HepG2 (cell line): ENCODE measurements at regions not wholly inside any gene's neighbourhood (a gene's known extent, or its start where the extent isn't known, plus 50 kb on each side); places are given as distances from the start of the nearest gene placed in this dataset.

Experiments
- ATAC-seq: fragments of 200-7000 bp; cut with Tn5 transposase; 3 replicates; pipeline ENCODE4 v1.9.1; 2020; ENCODE audit warnings: mild to moderate bottlenecking, moderate library complexity
- BruUV-seq: library from RNA; stranded (reverse); fragments of 400-500 nt; replicated peaks from 2 replicates; lab custom pipeline; 2021; lab: Mats Ljungman, UMichigan
- CTCF ChIA-PET: fragments of 300-600 bp; formaldehyde crosslinking; extraction: SDS; loops from one replicate; lab custom pipeline; 2021; ENCODE audit warnings: low total read pairs, inconsistent platforms, low intra/inter-chr PET ratio; lab: Yijun Ruan, JAX
- POLR2A ChIA-PET: fragments of 350-600 bp; sonication (Branson Sonifier 250); formaldehyde crosslinking; loops from one replicate; lab custom pipeline; 2020; ENCODE audit warnings: antibody characterized with exemption, inconsistent platforms; lab: Yijun Ruan, JAX
- DNase-seq: peaks from one replicate; pipeline ENCODE4 v3.0.0-alpha.2; 2015; ENCODE audit warnings: low spot score
- FAIRE-seq: peaks from 3 replicates; lab custom pipeline; 2011; peaks lifted over from hg19 to GRCh38; lab: Jason Lieb, UNC
- H2AFZ ChIP-seq: one replicate; pipeline ENCODE4 v1.6.1; 2011; ENCODE audit warnings: low read length, inconsistent platforms
- H3K27ac ChIP-seq: fragments of 300-600 bp; 3 replicates; pipeline ENCODE4 v1.8.0; 2011; ENCODE audit warnings: mixed run types, mild to moderate bottlenecking, mixed read lengths, low read length, inconsistent platforms; ENCODE audit not compliant: insufficient read depth; ENCODE audit errors: extremely low read length
- H3K27me3 ChIP-seq, 2 experiments: fragments of 200-600 bp in 1 of 2; 2 replicates in 1 of 2; 3 replicates in 1 of 2; pipeline versions ENCODE4 v1.6.0 to v1.8.0; 2011; ENCODE audit warnings: low read length in 2 of 2, mild to moderate bottlenecking in 2 of 2, moderate library complexity in 2 of 2, inconsistent platforms in 1 of 2; ENCODE audit not compliant: insufficient read depth in 2 of 2, control insufficient read depth in 1 of 2
- H3K36me3 ChIP-seq, 2 experiments: fragments of 200-600 bp in 1 of 2; replicated peaks in 1 of 2; 2 replicates in 1 of 2; 3 replicates in 1 of 2; pipeline versions ENCODE4 v1.5.1 to v1.8.0; 2011; ENCODE audit warnings: low read length in 2 of 2, inconsistent platforms in 1 of 2; ENCODE audit not compliant: insufficient read depth in 2 of 2, control insufficient read depth in 1 of 2
- H3K4me1 ChIP-seq: 2 replicates; pipeline ENCODE4 v1.5.1; 2012; ENCODE audit warnings: low read length, inconsistent platforms; ENCODE audit not compliant: insufficient read depth
- H3K4me2 ChIP-seq: 2 replicates; pipeline ENCODE4 v1.6.0; 2011; ENCODE audit warnings: low read depth, low read length, inconsistent platforms
- H3K4me3 ChIP-seq, 3 experiments: fragments of 200-600 bp in 1 of 3; sonication (generic), shearing (Covaris generic) in 1 of 3; replicated peaks in 1 of 3; 2 replicates each; pipeline ENCODE4 v1.5.1; 2011 to 2016; ENCODE audit warnings: low read length in 3 of 3, inconsistent platforms in 2 of 3, low read depth in 2 of 3, mild to moderate bottlenecking in 2 of 3, control low read depth in 1 of 3, mixed read lengths in 1 of 3; ENCODE audit not compliant: insufficient read depth in 1 of 3
- H3K79me2 ChIP-seq: one replicate; pipeline ENCODE4 v1.6.1; 2011; ENCODE audit warnings: low read length, inconsistent platforms; ENCODE audit not compliant: insufficient read depth
- H3K9ac ChIP-seq: 2 replicates; pipeline ENCODE4 v1.6.0; 2011; ENCODE audit warnings: mild to moderate bottlenecking, low read depth, low read length, inconsistent platforms; ENCODE audit not compliant: insufficient read depth
- H3K9me3 ChIP-seq: 2 replicates; pipeline ENCODE4 v1.5.1; 2012; ENCODE audit warnings: mild to moderate bottlenecking, low read length
- H4K20me1 ChIP-seq: 2 replicates; pipeline ENCODE4 v1.6.0; 2011; ENCODE audit warnings: inconsistent platforms, mild to moderate bottlenecking, low read length, moderate library complexity; ENCODE audit not compliant: insufficient read depth
- ARNTL ChIP-seq: sonication (generic); formaldehyde crosslinking; IDR thresholded peaks from 2 replicates; pipeline ENCODE4 v1.4.0; 2020; ENCODE audit warnings: mild to moderate bottlenecking, missing genetic modification reagents
- ELF4 ChIP-seq: sonication (generic); formaldehyde crosslinking; IDR thresholded peaks from 2 replicates; pipeline ENCODE4 v1.5.0; 2020; ENCODE audit warnings: missing genetic modification reagents, mild to moderate bottlenecking, moderate library complexity, borderline replicate concordance
- HNRNPUL1 ChIP-seq: fragments of 200-400 bp; formaldehyde crosslinking; IDR thresholded peaks from 2 replicates; pipeline ENCODE4 v1.6.1; 2017; ENCODE audit warnings: low read depth, mild to moderate bottlenecking, low read length, moderate library complexity
- HOXA9 ChIP-seq: sonication (generic); formaldehyde crosslinking; IDR thresholded peaks from 2 replicates; pipeline ENCODE4 v1.8.1; 2022; ENCODE audit warnings: missing genetic modification reagents, mild to moderate bottlenecking, moderate library complexity, borderline replicate concordance
- IRF2 ChIP-seq: IDR thresholded peaks from 2 replicates; pipeline ENCODE4 v1.6.1; 2018; ENCODE audit warnings: missing genetic modification reagents, missing compliant biosample characterization
- KAT7 ChIP-seq: IDR thresholded peaks from 2 replicates; pipeline ENCODE4 v1.6.1; 2018; ENCODE audit warnings: borderline replicate concordance, missing compliant biosample characterization
- PHB2 ChIP-seq: fragments of 450-650 bp; IDR thresholded peaks from 2 replicates; pipeline ENCODE4 v1.6.1; 2018; ENCODE audit not compliant: partially characterized antibody
- RXRB ChIP-seq: IDR thresholded peaks from 2 replicates; pipeline ENCODE4 v1.6.1; 2016; ENCODE audit warnings: borderline replicate concordance, missing genetic modification reagents, missing compliant biosample characterization
- SATB2 ChIP-seq: sonication (generic); formaldehyde crosslinking; IDR thresholded peaks from 2 replicates; pipeline ENCODE4 v1.5.0; 2020; ENCODE audit warnings: missing genetic modification reagents
- SIX1 ChIP-seq: sonication (generic); formaldehyde crosslinking; IDR thresholded peaks from 2 replicates; pipeline ENCODE4 v1.4.0; 2020; ENCODE audit warnings: missing genetic modification reagents, borderline replicate concordance
- SNAPC2 ChIP-seq: sonication (generic); formaldehyde crosslinking; IDR thresholded peaks from 2 replicates; pipeline ENCODE4 v1.8.1; 2022; ENCODE audit warnings: mild to moderate bottlenecking, missing genetic modification reagents
- TCF7L2 ChIP-seq: IDR thresholded peaks from 2 replicates; pipeline ENCODE4 v1.6.1; 2011; ENCODE audit warnings: mild to moderate bottlenecking, low read depth, low read length, moderate library complexity
- TFE3 ChIP-seq: IDR thresholded peaks from 2 replicates; pipeline ENCODE4 v1.6.1; 2016
- ZNF12 ChIP-seq: sonication (generic); formaldehyde crosslinking; IDR thresholded peaks from 2 replicates; pipeline ENCODE4 v1.5.0; 2020; ENCODE audit warnings: missing genetic modification reagents
- ZNF24 ChIP-seq: fragments of 450-650 bp; IDR thresholded peaks from 2 replicates; pipeline ENCODE4 v1.6.1; 2017; ENCODE audit warnings: antibody characterized with exemption, mild to moderate bottlenecking
- ZNF34 ChIP-seq: sonication (generic); formaldehyde crosslinking; IDR thresholded peaks from 2 replicates; pipeline ENCODE4 v1.4.0; 2020; ENCODE audit warnings: mild to moderate bottlenecking, missing genetic modification reagents, borderline replicate concordance
- ZNF549 ChIP-seq: sonication (generic); formaldehyde crosslinking; IDR thresholded peaks from 2 replicates; pipeline ENCODE4 v1.5.0; 2020; ENCODE audit warnings: missing genetic modification reagents
- WGBS: methylation state at CpG from one replicate; pipeline ENCODE4 v1.1.6; 2017; ENCODE audit warnings: low lambda C conversion rate; 5-methylcytosine and 5-hydroxymethylcytosine counted together
- in situ Hi-C: cut with HindIII; loops from 2 replicates; pipeline ENCODE4 v1.10.0; 2017; ENCODE audit warnings: low pct_unique_long_range_greater_than_20kb; ENCODE audit not compliant: extremely low pct_ligation_motif_present
- intact Hi-C: fragments of 100-400 bp; cut with micrococcal nuclease; formaldehyde crosslinking; loops from one replicate; pipeline ENCODE4 v1.10.0; 2022; ENCODE audit not compliant: unreplicated experiment
- TF ChIP-seq, protein P1 (sequence below): sonication (generic); formaldehyde crosslinking; IDR thresholded peaks from 2 replicates; pipeline ENCODE4 v1.4.0; 2020; ENCODE audit warnings: missing genetic modification reagents, borderline replicate concordance

DNA sequence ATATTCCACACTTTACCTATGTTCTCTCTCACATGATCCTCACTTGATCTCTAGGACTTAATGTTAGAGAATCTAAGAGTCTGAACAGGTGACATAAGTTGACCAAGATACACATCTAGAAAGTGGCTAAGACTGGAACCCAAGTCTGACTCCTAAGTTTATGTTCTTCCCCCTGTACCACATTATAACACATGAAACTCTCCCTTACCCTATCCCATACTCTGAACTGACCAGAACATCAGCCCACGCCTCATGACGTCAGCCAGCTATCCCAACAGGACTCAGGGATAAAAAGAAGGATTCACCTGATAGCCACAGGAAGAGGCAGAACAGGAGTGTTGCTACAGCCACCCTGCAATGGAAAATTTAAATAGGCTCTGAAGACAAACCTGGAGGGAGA lies 392.2 kb downstream of the ZEB2 start:
- ATAC-seq (no peak), DNase-seq (no peak)
- 85% methylated on average over 2 of the region's 2 CpGs for WGBS
- no peaks in the 10 kb centered on the region for H4K20me1 ChIP-seq
- no peaks in the 10 kb centered on the region for H3K36me3 ChIP-seq
- no peak overlapping the region for H3K4me3 ChIP-seq
- H3K4me2 ChIP-seq: no peak overlapping the region
- intact Hi-C loops (no loop called here), in situ Hi-C loops (no loop called here)
- CTCF ChIA-PET: no interaction called here
- H3K9me3 ChIP-seq: no peaks in the 10 kb centered on the region
- H3K9ac ChIP-seq: no peak overlapping the region
- no peak overlapping the region for H3K27ac ChIP-seq
- H3K4me1 ChIP-seq: no peaks in the 10 kb centered on the region
- POLR2A ChIA-PET: no interaction called here
- no peaks in the 10 kb centered on the region for H3K79me2 ChIP-seq
- TF ChIP-seq ZNF549 (CRISPR knock-in tag): no peak
- no peak for TF ChIP-seq SIX1 (CRISPR knock-in tag)
- no peak for TF ChIP-seq PHB2
- no peak for TF ChIP-seq RXRB (CRISPR knock-in tag)
- TF ChIP-seq SNAPC2 (CRISPR knock-in tag): no peak
- no peak for TF ChIP-seq ELF4 (CRISPR knock-in tag)
- no peak for TF ChIP-seq ZNF12 (CRISPR knock-in tag)
- no peak for TF ChIP-seq ARNTL (CRISPR knock-in tag)
- no peak for TF ChIP-seq TCF7L2
- TF ChIP-seq ZNF34 (CRISPR knock-in tag): no peak
- no peak for TF ChIP-seq KAT7 (CRISPR knock-in tag)
- TF ChIP-seq ZNF24: no peak
- TF ChIP-seq IRF2 (CRISPR knock-in tag): no peak
- TF ChIP-seq, protein P1, sequence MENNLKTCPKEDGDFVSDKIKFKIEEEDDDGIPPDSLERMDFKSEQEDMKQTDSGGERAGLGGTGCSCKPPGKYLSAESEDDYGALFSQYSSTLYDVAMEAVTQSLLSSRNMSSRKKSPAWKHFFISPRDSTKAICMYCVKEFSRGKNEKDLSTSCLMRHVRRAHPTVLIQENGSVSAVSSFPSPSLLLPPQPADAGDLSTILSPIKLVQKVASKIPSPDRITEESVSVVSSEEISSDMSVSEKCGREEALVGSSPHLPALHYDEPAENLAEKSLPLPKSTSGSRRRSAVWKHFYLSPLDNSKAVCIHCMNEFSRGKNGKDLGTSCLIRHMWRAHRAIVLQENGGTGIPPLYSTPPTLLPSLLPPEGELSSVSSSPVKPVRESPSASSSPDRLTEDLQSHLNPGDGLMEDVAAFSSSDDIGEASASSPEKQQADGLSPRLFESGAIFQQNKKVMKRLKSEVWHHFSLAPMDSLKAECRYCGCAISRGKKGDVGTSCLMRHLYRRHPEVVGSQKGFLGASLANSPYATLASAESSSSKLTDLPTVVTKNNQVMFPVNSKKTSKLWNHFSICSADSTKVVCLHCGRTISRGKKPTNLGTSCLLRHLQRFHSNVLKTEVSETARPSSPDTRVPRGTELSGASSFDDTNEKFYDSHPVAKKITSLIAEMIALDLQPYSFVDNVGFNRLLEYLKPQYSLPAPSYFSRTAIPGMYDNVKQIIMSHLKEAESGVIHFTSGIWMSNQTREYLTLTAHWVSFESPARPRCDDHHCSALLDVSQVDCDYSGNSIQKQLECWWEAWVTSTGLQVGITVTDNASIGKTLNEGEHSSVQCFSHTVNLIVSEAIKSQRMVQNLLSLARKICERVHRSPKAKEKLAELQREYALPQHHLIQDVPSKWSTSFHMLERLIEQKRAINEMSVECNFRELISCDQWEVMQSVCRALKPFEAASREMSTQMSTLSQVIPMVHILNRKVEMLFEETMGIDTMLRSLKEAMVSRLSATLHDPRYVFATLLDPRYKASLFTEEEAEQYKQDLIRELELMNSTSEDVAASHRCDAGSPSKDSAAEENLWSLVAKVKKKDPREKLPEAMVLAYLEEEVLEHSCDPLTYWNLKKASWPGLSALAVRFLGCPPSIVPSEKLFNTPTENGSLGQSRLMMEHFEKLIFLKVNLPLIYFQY (CRISPR knock-in tag): no peak
- no peak for TF ChIP-seq TFE3 (CRISPR knock-in tag)
- TF ChIP-seq HNRNPUL1: no peak
- TF ChIP-seq HOXA9 (CRISPR knock-in tag): no peak
- TF ChIP-seq SATB2 (CRISPR knock-in tag): no peak
- TF ChIP-seq, all 625 proteins: peak for 0
- Histone ChIP-seq H2AFZ (no peak overlapping the region), H3K27me3 (no peaks in the 10 kb centered on the region)
- no TSS peak for BruUV-seq
- FAIRE-seq: no peak
